ENCODE measurements at regions not wholly inside any gene's neighbourhood (a gene's known extent, or its start where the extent isn't known, plus 50 kb on each side); places are given as distances from the start of the nearest gene placed in this dataset.

DNA sequence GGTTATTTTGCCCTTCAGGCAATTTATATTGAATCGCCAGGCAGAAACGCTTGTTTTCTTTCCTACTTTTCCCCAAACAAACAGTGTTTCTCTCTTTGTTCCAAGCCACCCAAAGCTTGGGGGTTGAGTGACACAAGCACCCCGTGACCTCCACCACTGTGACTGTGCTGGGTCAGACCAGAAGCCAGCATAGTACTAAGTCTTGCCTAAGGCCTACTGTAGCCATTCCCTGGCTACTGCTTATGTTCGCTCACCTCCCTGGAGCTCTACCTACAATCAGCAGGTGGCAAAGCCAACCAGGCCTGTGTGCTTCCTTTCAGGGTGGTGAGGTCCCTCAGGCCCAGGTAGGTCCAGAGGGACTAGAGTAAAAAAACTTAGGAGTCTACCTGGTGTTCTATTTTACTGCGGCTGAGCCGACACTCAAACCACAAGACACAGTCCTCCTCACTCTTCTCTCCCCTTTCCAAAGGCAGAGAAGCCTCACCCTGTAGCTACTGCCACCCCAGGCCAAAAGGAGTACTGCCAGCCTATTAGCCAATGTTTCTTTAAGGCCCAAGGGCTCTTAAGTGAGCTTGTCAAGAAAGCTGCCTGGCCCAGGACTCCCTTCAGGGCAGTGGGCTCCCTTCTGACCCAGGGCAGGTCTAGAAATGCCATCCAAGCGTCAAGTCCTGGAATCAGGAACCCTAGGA is 411.8 kb upstream of the MIS18BP1 start:
- TF ChIP-seq, protein P1, sequence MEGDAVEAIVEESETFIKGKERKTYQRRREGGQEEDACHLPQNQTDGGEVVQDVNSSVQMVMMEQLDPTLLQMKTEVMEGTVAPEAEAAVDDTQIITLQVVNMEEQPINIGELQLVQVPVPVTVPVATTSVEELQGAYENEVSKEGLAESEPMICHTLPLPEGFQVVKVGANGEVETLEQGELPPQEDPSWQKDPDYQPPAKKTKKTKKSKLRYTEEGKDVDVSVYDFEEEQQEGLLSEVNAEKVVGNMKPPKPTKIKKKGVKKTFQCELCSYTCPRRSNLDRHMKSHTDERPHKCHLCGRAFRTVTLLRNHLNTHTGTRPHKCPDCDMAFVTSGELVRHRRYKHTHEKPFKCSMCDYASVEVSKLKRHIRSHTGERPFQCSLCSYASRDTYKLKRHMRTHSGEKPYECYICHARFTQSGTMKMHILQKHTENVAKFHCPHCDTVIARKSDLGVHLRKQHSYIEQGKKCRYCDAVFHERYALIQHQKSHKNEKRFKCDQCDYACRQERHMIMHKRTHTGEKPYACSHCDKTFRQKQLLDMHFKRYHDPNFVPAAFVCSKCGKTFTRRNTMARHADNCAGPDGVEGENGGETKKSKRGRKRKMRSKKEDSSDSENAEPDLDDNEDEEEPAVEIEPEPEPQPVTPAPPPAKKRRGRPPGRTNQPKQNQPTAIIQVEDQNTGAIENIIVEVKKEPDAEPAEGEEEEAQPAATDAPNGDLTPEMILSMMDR (conservative IDR thresholded peaks at IDR 0.05; ENCODE audit: low read depth, low read length), result peak; percentile 33
- no peak for DNase-seq (ENCODE audit: low read depth)
- H3K4me3 ChIP-seq (ENCODE audit: low read depth, low read length), result no peak overlapping the region

DNA sequence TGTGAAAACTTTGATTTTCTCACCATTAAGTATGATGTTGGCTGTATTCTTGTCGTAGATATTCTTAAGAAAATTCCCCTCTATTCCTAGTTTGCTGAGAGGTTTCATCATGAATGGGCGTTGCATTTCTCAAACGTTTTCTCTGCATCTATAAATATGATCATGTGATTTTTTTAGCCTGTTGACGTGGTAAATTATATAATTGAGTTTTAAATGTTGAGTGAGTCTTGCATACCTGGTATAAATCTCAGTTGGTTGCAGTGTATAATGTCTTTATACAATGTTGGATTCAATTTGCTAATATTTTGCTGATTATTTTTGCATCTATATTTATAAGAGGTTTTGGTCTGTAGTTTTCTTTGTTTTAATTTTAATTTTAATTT is 405.9 kb upstream of the MIS18BP1 start:
- no peak for DNase-seq (ENCODE audit: low read depth)
- TF ChIP-seq, protein P1 (conservative IDR thresholded peaks at IDR 0.05; ENCODE audit: low read depth, low read length), result no peak

DNA sequence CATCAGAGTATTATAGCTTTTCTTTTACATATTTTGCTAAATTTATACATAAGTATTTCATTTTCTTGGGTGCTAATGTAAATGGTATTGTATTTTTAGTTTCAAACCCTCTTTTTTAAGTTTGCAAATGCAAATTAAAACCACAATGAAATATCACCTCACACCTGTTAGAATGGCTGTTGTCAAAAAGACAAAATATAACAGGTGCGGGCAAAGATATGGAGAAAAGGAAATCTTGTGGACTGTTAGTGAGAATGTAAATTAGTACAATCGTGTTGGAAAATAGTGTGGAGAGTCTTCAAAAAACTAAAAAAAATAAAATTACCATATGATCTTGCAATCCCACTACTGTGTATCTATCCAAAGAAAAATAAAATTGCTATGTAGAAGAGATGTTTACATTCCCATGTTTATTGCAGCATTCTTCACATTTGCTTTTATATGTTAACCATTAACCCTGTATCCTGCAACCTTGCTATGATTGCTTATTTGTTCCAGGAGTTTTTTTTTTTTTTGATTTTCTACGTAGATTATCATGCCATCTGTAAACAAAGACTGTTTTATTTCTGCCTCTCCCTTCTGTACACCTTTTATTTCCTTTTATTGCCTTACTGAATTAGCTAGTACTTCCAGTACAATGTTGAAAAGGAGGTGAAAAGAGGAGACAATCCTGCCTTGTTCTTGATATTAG is 405.4 kb upstream of the MIS18BP1 start:
- DNase-seq (ENCODE audit: low read depth), result no peak
- TF ChIP-seq, protein P1 (conservative IDR thresholded peaks at IDR 0.05; ENCODE audit: low read depth, low read length), result no peak
- no peak overlapping the region for H3K4me3 ChIP-seq (ENCODE audit: low read depth, low read length)

More for the DNA sequence above, 405.9 kb upstream of the MIS18BP1 start:
- no peak overlapping the region for H3K4me3 ChIP-seq (ENCODE audit: low read depth, low read length)

DNA sequence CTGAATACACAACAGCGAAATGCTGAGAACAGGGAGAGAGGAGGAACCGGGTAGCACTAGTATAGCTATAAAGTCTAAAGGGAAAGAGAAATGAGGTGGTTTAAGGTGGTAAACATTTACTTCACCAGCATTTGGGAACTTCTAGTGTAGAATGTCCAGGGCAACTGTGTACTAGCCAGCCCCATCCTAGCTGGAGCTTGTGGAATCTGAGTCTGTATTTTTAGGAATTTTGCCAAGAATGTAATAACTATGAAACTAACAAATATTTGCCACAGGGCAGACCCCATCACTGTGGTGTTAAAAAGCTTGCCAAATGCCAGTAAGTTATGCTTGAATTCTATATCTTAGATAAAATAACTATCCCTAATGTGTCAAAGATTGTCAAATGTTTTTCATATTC is 398.9 kb upstream of the MIS18BP1 start:
- H3K4me3 ChIP-seq (ENCODE audit: low read depth, low read length), result no peak overlapping the region
- DNase-seq (ENCODE audit: low read depth), result no peak
- TF ChIP-seq, protein P1 (conservative IDR thresholded peaks at IDR 0.05; ENCODE audit: low read depth, low read length), result no peak

DNA sequence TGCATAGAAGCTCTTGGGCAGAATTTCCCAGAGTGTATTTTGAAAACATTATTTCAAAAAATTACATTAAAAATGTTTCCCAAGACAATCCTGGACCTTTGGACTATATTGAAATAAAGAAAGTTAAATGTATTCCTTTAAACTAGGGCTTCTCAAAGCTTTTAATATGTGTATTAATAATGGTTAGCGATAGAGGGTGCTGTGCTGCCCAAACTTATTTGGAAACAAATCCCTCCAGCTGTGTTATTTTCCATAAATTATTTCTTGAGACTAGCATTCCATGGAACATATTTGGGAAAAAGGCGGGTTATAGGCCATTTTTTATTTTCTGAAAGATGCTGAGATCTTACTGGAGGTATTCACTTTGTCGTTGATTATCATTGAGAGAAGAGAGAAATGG is 397.8 kb upstream of the MIS18BP1 start:
- TF ChIP-seq, protein P1 (conservative IDR thresholded peaks at IDR 0.05; ENCODE audit: low read depth, low read length), result no peak
- DNase-seq (ENCODE audit: low read depth), result no peak

DNA sequence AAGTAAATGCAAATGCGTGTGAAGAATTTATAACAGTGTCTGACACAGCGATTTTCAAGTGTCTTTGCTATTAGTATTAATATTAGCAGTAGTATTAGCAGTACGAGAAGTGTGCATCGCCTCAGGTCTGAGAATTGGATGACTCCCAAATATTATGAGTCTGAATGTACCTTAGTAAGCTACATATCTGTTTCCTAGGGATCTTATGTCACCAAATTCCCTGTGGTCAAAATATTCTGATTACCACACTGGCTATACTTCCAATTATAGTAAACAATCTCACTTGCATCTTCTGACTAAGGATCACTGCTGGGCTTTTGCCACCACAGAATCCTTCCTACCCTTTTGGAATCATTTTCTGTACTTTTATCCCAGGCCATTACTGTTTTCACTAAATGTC is 396.0 kb upstream of the MIS18BP1 start:
- no peak overlapping the region for H3K4me3 ChIP-seq (ENCODE audit: low read depth, low read length)
- TF ChIP-seq, protein P1 (conservative IDR thresholded peaks at IDR 0.05; ENCODE audit: low read depth, low read length), result no peak
- DNase-seq (ENCODE audit: low read depth), result no peak

More for the DNA sequence above, 397.8 kb upstream of the MIS18BP1 start:
- no peak overlapping the region for H3K4me3 ChIP-seq (ENCODE audit: low read depth, low read length)

All from epithelial cell of proximal tubule (primary cell).